ENCODE measurements at regions not wholly inside any gene's neighbourhood (a gene's known extent, or its start where the extent isn't known, plus 50 kb on each side); places are given as distances from the start of the nearest gene placed in this dataset.
"Not testable (repeated sequence)": the region's sequence is repeated elsewhere in the genome, so short reads cannot be mapped to it uniquely, and the experiment has no call there.

DNA sequence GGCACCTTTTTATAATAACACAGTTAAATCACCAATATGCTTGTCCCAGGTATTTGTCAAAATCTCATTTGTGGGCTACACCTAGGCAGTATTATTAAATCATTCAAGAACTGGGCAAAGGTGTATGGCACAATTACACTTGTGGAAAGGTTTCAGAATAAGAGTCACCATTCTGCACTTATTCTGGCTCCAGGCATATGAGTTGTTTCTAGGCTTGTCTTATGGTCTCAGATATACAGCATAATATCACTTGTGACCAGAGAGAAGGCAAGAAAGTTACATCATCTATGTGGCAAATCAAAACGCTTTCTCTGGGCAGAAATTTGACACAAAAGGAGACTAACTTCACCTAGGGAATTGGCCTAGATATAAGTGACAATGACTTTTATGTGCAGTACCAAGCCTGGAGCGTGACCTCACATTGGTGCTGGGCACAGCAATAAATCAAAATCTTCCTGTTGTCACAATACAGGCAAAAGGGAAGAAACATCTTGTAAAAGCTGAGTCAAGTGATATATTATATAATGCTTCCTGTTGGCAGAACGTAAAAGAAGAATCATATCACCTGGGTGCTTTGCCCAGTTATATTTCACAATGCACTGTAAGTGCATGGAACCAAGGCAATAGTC lies 959.9 kb upstream of the AMELY start:
- DNase-seq: no peak

DNA sequence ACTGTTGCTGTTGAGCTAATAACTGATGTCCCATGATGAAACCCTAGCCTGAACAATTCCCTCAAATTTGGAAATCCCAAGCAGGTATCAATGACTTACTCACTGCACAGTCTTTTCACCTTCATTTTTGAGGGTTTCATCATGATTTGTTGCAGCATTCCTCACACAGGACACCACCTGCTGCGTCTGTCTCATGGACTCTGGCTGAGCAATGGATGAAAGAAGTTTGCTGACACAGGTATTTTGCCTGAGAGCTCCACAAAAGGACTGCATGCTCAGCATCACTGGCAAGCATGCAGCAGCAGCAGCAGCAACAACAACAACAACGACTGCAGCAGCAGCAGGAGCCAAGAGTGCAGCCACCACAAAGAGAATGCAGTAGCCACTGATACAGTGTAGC lies 955.4 kb upstream of the AMELY start:
- no peak for DNase-seq

DNA sequence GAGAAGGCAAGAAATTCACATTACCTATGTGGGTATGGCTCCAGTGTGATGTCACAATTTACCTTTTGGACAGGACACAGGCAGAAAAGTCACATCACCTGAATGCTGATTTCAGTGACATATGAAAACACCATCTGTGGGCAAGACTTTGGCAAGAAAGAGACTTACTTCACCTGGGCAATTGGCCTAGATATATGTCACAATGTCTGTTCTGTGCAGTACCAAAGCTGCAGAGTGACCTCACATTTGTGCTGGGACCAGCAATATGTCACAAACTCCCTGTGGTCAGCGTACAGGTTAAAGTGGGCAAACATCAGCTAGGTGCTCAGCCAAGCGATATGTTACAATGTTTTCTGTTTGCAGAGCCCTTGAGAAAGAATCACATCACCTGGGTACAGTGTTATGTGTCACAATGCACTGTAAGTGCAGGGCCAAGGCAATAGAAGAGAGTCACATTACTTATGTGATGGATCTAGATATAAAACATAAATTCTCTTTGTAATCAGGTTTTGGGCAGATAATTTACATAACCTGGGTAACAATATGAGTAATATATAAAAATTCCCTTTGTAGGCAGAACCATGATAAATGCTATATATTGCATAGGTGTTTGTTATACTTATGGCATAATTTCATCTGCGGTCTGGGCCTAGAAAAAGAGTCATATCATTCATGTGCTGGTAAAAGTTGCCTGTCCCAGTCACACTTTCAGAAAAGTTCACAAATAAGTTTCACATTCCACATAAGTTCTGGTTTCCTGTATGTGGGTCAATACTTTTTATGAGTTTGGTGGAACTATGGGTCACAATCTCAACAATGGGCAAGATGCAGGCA lies 949.4 kb upstream of the AMELY start:
- DNase-seq: no peak

DNA sequence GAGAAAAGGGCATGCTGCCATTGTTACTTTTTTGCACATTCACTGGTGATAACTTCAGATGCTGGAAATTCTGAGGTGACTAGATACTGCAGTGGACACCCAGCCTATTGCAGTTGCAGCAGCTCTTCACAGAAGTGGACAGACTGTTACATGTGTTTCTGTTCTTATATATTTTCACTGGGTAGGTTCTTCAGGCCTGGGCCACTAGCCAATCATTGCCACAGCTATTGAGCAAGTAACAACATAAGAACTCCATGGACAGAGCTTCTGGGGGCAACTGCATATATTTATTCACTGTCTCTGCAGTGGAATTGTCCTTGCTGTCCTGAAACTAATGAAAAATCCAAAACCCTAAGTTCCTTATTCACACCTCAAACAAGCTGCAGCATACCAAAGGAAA lies 938.6 kb upstream of the AMELY start:
- DNase-seq: no peak

DNA sequence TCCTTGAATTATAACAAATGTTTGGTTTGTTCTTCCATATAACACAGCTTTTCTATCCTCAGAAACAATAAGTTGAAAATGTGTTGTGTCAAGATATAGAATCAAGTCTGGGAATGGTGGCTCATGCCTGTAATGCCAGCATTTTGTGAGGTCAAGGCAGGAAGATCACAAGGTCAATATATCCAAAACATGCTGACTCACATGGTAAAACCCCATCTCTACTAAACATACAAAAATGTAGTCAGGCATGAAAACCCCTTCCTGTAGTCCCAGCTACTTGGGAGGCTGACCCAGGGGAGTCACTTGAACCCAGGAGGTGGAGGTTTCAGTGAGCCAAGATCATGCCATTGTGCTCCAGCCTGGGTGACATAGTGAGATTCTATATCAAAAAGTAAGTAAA lies 934.2 kb upstream of the AMELY start:
- DNase-seq: no peak

DNA sequence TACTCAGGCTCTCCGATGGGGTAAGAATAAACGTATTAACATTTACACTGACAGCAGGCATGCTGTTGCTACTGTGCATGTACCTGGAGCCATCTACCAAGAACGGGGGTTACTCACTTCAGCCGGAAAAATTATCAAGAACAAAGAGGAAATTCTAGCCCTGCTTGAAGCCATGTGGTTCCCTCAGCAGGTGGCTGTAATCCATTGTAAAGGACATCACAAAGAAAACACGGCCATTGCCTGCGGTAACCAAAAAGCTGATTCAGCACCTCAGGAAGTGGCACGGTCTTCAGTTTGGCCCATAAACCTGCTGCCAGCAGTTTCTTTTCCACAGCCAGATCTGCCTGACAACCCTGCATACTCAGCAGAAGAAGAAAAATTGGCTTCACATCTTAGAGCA lies 925.5 kb upstream of the AMELY start:
- no peak for DNase-seq

DNA sequence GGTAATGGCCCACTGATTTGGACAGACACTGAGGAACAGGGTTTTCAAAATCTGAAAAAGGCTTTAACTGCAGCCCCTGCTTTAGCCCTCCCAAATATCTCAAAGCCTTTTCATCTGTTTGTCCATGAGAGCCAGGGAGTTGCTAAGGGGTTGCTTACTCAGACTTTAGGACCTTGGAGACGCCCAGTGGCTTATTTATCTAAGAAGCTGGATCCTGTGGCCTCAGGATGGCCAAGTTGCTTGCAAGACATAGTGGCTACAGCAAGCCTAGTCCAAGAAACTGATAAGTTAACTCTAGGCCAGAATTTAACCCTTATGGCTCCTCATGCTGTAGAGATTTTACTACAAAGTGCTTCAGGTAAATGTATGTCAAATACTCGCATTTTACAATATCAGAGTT lies 924.8 kb upstream of the AMELY start:
- no peak for DNase-seq

DNA sequence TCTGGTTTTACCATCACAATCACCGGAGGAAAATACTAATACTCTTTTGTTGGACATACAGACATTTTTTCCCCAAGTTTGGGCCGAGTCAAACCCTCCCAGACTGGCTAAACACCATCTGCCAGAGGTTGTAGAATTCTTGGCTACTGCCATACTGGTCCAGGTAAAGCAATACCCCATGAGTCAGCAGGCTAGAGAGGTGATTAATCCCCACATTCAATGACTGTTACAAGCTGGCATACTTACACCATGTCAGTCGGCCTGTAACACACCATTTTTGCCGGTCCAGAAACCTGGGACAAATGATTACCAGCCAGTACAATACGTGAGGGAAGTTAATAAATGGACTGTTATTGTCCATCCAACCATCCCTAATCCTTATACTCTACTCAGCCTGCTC lies 923.9 kb upstream of the AMELY start:
- DNase-seq: no peak

DNA sequence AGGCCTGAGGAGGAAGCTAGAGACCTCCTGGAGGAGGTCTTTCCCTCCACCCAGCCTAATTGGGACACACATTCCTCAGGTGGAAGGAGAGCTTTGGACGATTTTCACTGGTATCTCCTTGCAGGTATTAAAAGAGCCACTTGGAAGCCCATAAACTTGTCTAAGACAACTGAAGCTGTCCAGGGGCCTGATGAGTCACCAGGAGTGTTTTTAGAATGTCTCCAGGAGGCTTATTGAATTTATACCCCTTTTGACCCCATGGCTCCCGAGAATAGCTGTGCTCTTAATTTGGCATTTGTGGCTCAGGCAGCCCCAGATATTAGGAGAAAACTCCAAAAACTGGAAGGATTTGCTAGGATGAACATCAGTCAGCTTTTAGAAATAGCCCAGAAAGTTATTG lies 922.7 kb upstream of the AMELY start:
- DNase-seq: no peak

DNA sequence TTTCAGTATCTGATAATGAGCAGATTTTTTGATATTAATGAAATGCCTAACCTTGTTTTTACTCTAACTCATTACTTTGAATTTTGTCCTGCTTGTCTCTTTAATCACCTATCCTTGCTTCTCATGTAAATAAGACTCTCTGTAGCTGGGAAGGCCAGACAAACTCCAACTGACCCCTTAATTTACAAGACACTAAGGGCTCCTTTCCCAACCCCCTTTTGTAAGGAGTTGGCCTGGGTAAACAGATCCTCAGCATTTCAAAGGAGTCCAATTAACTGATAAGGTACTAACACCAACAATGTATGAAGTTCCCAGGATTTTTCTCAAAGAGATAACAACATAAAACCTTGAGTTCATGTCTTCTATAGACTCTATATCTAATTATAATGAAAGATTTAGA lies 919.3 kb upstream of the AMELY start:
- not testable (repeated sequence) for DNase-seq

DNA sequence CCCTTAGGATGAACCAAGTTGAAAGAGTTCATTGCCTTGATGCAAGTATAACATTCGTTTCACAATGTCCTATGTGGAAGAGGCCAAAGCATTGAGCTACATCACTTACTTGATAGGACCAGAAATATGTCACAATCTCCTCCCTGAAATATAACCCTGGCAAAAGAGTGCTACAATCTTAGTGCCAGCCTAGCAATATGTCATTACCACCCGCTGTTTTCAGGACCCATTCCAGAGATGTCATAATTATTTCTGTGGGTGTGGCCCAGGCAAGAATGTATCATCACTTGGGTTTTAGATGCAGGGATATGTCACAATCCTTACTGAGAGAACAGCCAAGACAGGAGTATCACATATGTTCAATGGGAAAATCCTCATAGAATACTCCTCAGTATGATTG lies 915.0 kb upstream of the AMELY start:
- no peak for DNase-seq

DNA sequence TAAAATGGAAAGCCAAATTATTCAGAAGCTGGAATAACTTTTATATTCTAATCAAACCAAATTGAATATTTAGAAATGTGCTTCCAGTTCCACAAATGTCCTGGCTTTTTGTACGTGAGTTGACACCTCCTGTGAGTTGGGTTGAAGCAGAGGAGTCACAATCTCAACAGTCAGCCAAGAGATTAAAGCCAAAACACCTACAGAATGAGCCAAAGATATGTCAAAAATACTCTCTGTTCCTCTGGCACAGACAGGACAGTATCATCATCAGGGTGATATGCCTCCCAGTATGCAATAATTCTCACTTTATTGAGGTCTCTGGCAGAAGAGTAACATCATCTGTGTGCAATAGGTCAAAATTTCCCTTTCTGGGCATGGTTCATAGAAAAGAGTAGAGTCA lies 914.3 kb upstream of the AMELY start:
- DNase-seq: no peak

DNA sequence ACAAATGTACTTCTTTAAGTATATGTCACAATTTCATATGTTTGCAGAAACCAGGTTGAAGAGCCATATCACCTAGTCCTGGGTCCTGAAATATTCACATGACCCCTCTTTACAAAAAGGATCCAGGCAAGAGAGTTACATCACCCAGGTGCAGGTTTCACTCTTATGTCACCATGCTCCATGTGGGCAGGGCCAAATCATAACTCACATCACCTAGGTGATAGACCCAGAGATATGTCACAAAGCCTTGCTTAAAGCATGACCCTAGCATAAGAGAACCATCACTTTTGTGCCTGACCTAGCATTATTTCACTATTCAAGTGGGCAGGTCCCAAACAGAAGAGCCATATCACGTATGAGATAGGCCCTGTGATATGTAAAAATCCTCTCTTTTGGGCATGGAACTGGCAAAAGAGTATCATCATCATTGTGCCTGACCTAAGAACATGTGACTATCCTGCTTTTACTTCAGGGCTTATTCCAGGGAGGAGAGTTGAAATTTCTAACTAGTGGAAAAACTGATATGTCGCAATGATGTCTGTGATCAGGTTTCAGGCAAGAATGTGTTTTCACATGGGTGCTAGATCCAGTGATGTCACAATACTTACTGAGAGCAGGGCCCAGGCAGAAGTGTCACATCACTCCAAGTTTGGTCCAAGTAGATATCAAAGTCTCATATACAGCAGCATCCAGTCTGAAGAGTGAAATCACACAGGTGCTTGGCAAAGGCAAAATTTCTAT lies 909.9 kb upstream of the AMELY start:
- DNase-seq: no peak

DNA sequence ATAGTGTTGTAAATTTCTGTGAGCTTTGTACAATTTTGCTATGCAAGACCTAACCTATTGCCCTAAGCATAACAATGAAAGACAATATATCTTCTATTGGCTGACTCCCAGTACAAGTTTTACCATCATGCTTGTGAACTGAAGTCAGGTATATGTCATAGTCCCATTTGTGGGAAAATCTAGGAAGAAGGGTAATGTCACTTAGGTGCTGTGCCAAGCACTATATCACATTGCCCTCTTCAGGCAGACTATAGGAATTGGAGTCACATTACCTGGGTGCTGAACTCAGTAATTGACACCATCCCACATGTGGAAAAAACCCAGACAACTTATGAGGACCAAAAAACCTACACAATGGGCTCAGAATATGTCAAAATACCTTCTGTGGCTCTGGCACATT lies 907.4 kb upstream of the AMELY start:
- no peak for DNase-seq

DNA sequence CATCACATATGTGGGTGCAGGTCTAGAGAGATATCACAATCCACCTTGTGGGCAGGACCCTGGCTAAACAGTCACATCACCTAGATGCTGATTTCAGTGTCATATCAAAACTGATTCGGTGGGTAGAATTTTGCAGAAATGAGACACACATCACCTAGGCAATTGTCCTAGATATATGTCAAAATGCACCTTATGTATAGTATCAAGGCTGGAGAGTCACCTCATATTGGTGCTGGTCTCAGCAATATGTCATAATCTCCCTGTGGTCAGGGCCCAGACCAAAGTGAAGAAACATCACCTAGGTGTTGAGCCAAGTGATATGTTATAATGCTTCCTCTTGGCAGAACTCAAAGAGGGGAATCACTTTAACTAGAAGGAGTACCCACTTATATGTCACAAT lies 905.0 kb upstream of the AMELY start:
- no peak for DNase-seq

DNA sequence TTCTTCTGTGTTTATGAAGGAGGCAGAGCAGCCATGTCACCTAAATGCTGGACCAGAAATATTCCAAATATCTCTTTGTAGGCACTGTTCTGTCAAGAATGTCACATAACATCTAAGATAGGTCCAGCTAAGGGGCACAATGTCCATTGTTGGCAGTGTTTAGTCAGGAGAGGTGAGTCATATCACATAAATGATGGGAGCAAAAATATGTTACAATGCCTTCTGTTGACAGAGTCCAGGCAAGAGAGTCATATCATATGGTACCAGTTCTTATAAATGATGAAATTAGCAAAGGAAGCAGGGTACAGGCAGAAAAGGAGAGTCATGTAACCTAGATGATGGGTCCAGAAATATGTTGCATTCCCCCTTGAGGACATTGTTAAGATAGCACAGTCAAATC lies 904.4 kb upstream of the AMELY start:
- DNase-seq: no peak

DNA sequence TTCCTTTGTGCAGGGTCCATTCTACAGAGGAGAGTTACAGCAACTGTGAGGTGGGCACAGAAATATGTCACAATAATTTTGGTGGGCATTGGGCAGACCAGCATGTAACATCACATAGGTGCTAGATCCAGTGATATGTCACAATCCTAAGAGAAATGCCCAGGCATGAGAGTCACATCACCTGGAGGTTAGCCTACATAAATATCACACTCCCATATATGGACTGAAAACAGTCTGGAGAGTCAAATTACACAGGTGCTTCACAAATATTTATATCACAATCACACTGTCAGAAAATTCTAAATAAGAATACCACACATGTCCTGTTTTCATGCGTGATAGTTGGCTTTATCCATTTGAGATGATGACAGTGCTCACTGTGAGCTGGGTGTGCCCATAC lies 903.7 kb upstream of the AMELY start:
- DNase-seq: no peak

DNA sequence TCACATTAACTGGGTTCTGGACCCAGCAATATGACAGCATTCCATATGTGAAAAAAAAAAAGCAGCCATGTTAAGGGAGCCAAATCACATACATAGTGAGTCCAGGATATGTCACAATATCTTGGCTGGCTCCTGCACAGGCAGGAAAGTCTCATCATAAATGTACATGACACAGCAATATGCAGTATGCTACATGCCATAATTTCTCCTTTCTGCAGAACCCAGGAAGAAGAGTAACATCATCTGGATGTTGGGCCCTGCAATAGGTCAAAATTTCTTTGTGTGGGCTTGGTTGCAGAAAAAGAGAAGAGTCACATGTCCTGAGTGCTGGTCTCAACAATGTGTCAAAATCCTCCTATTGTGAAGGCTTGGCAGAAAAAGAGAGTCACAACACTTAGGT lies 902.8 kb upstream of the AMELY start:
- DNase-seq: no peak

DNA sequence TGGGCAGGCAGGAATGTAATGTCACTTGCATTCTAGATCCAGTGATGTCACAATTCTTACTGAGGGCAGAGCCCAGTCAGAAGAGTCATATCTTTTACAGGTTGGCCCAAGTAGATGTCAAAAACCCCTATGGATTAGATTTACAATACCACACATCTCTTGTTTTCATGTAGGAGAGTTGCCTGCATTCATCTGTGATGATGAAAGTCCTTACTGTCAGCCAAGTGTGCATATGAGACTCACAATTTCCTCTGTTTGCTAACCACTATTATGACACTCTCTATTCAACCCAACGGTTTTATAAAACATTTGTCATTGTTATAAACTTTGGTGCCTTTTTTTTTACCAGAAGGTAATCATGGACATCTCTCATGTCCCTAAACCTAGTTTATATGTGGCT lies 898.8 kb upstream of the AMELY start:
- DNase-seq: no peak

DNA sequence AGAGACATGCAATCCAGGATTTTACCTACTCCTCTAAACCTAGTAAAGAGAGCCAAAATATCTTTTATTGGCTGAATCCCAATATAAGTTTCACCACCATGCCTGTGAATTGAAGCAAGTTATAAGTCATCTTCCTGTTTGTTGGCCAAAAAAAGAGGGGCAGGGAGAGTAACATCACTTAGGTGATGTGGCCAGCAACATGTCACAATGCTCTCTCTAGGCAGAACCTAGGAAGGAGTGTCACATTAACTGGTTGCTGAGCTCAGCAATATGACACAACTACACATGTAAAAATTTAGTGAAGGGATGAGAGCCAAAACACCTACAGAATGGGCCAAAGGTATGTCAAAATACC lies 895.9 kb upstream of the AMELY start:
- no peak for DNase-seq

DNA sequence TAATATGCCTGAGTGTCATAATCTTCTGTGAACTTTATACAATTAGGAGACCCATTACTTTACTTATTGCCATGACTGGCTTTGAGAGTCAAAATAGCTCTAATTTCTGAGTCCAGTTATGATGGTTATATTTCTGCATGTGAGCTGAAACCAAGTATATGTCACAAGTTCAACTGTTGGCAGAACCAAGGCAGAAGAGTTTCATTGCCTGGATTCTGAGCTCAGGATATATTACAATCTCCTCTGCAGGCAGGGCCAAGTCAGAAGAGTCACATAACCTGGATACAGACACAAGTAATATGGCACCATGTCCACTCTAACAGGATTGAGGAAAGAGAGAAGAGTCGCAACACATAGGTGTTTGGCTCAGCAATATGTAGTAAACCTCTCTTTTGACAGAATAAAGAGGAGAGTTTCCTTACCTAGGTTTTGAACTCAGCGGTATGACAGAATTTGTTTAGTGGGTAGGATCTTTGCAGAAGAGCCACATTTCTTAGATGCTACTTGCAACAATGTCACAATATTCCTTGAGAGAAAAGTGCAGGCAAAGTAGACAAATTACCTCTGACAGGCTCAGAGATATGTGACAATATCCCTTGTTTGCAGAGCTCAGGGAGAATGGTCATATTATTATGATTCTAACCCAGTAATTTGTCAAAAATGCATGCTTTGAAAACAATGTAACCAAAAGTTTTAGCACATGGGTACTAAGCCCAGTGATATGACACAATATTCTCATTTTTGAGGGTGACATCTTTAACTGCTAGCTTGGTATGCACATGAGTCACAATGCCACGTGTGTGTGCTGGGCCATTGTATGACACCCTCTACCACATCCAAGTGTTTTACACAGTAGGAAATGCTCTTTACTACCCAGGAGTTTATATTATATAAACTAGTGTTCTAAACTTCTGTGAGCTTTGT lies 895.3 kb upstream of the AMELY start:
- DNase-seq: no peak

DNA sequence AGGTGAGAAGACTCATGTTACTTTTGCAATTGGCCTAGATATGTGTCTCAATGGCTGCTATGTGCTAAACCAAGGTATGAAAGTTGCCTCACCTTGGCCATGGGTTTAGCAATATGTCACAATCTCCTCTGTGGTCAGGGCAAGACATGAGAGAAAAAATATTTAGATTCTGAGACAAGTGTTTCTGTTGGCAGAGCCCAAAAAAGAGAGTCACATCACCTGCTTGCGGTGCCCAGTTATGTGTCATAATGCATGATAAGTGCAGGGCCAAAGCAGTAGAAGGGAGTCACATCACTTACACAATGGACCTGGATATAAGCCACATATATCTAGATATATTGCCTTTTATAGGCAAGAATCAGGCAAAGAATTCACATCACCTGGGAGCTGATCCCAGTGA lies 894.1 kb upstream of the AMELY start:
- DNase-seq: no peak

DNA sequence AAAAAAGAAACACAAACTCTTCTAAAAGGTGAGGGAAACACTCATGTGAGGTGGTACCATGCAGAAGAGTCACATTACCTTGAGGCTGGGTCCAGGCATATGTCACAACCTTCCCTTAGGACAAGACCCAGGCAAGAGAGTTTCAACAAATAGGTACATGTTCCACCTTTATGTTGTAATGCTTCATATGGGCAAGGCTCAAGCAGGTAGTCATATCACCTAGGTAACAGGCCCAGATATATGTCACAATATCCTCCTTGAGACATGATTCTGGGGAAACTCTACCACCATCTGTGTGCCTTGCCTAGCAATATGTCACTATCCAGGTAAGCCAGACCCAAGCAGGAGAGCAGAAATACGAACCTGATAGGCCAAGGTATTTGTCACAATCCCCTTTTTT lies 892.2 kb upstream of the AMELY start:
- no peak for DNase-seq

Data from CD4-positive, alpha-beta T cell treated with Interleukin-4 for 1 hour (primary cell).